H1 (cell line): ENCODE measurements at regions not wholly inside any gene's neighbourhood (a gene's known extent, or its start where the extent isn't known, plus 50 kb on each side); places are given as distances from the start of the nearest gene placed in this dataset.

Source experiments
- CEBPB ChIP-seq: IDR thresholded peaks from 2 replicates; pipeline ENCODE4 v1.6.1; 2012; ENCODE audit warnings: low read depth, low read length
- CHD7 ChIP-seq: fragments of 300-600 bp; sonication (generic); IDR thresholded peaks from 2 replicates; pipeline ENCODE4 v1.7.1; 2012; ENCODE audit warnings: low read length, moderate library complexity, mild to moderate bottlenecking, inconsistent platforms; ENCODE audit not compliant: insufficient replicate concordance
- CREB1 ChIP-seq: IDR thresholded peaks from 2 replicates; pipeline ENCODE4 v1.6.1; 2012; ENCODE audit warnings: inconsistent platforms
- HDAC6 ChIP-seq: IDR thresholded peaks from one replicate; pipeline ENCODE4 v1.7.1; 2012; ENCODE audit warnings: low read depth, mild to moderate bottlenecking, inconsistent platforms, low read length, moderate library complexity

- TF ChIP-seq CHD7 (no peak), CREB1 (no peak), CEBPB (no peak), HDAC6 (no peak)
Measured at GRCh38 chr3:158953131-158953530, 151.3 kb downstream of the MFSD1 start (continued).
